ENCODE measurements at regions not wholly inside any gene's neighbourhood (a gene's known extent, or its start where the extent isn't known, plus 50 kb on each side); places are given as distances from the start of the nearest gene placed in this dataset.

- TF ChIP-seq, protein P1, sequence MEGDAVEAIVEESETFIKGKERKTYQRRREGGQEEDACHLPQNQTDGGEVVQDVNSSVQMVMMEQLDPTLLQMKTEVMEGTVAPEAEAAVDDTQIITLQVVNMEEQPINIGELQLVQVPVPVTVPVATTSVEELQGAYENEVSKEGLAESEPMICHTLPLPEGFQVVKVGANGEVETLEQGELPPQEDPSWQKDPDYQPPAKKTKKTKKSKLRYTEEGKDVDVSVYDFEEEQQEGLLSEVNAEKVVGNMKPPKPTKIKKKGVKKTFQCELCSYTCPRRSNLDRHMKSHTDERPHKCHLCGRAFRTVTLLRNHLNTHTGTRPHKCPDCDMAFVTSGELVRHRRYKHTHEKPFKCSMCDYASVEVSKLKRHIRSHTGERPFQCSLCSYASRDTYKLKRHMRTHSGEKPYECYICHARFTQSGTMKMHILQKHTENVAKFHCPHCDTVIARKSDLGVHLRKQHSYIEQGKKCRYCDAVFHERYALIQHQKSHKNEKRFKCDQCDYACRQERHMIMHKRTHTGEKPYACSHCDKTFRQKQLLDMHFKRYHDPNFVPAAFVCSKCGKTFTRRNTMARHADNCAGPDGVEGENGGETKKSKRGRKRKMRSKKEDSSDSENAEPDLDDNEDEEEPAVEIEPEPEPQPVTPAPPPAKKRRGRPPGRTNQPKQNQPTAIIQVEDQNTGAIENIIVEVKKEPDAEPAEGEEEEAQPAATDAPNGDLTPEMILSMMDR (IDR thresholded peaks at IDR 0.05) = no peak
- no peak for TF ChIP-seq POLR2A (IDR thresholded peaks at IDR 0.05)
These were observed 198.6 kb downstream of the SOX4 start for GRCh38 chr6:21792177-21792576.

Data from heart left ventricle (tissue), 13 donors.